ENCODE measurements at regions not wholly inside any gene's neighbourhood (a gene's known extent, or its start where the extent isn't known, plus 50 kb on each side); places are given as distances from the start of the nearest gene placed in this dataset.

- no peak for DNase-seq
- ATAC-seq, result no peak
- TF ChIP-seq, protein P1, sequence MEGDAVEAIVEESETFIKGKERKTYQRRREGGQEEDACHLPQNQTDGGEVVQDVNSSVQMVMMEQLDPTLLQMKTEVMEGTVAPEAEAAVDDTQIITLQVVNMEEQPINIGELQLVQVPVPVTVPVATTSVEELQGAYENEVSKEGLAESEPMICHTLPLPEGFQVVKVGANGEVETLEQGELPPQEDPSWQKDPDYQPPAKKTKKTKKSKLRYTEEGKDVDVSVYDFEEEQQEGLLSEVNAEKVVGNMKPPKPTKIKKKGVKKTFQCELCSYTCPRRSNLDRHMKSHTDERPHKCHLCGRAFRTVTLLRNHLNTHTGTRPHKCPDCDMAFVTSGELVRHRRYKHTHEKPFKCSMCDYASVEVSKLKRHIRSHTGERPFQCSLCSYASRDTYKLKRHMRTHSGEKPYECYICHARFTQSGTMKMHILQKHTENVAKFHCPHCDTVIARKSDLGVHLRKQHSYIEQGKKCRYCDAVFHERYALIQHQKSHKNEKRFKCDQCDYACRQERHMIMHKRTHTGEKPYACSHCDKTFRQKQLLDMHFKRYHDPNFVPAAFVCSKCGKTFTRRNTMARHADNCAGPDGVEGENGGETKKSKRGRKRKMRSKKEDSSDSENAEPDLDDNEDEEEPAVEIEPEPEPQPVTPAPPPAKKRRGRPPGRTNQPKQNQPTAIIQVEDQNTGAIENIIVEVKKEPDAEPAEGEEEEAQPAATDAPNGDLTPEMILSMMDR (IDR thresholded peaks at IDR 0.05), result no peak
- peaks cover 2% of the 10 kb centered on the region for H3K27me3 Mint-ChIP-seq
- intact Hi-C loops (cut with micrococcal nuclease), result no loop called here
- H3K36me3 Mint-ChIP-seq (ENCODE audit: low read depth), result no peaks in the 10 kb centered on the region
- no peak overlapping the region for H3K27ac Mint-ChIP-seq
- ChIA-PET CTCF (no interaction called here), POLR2A (no interaction called here)
- no peaks in the 10 kb centered on the region for H3K9me3 Mint-ChIP-seq
- no peaks in the 10 kb centered on the region for H3K4me1 Mint-ChIP-seq (ENCODE audit: low read depth)
- no peak overlapping the region for H3K4me3 Mint-ChIP-seq
These were observed 94.5 kb downstream of the RAP2A start for GRCh38 chr13:97528518-97528917.

DNA sequence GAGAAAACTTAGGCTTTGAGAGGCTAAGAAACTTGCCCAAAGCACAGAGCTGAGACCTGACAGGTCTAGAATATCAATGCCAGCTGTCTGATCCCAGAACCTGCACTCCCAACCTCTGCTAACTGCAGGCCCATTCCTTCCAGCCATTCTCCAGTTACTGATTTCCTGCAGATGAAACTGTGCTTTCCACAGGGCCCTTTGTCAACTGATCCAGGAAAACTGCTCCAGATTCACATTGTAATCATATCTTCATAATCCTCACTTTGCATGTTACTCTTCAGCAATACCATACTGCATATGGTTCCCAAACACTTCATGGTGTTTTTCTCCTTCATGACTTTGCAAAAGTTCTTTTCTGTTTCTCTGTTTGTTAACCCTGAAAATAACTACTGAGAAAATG lies 100.6 kb downstream of the RAP2A start:
- ChIA-PET CTCF (no interaction called here), POLR2A (no interaction called here)
- TF ChIP-seq, protein P1 (IDR thresholded peaks at IDR 0.05), result no peak
- no peaks in the 10 kb centered on the region for H3K36me3 Mint-ChIP-seq (ENCODE audit: low read depth)
- ATAC-seq, result no peak
- no peaks in the 10 kb centered on the region for H3K4me1 Mint-ChIP-seq (ENCODE audit: low read depth)
- no peaks in the 10 kb centered on the region for H3K27me3 Mint-ChIP-seq
- no peaks in the 10 kb centered on the region for H3K9me3 Mint-ChIP-seq
- intact Hi-C loops (cut with micrococcal nuclease), result no loop called here
- DNase-seq, result no peak
- no peak overlapping the region for H3K4me3 Mint-ChIP-seq
- H3K27ac Mint-ChIP-seq, result no peak overlapping the region

- Mint-ChIP-seq H3K36me3 (ENCODE audit: low read depth) (no peaks in the 10 kb centered on the region), H3K9me3 (no peaks in the 10 kb centered on the region), H3K4me3 (no peak overlapping the region), H3K4me1 (ENCODE audit: low read depth) (no peaks in the 10 kb centered on the region), H3K27ac (no peak overlapping the region), H3K27me3 (no peaks in the 10 kb centered on the region)
- ChIA-PET POLR2A (no interaction called here), CTCF (no interaction called here)
- ATAC-seq (no peak), DNase-seq (no peak)
- TF ChIP-seq, protein P1 (IDR thresholded peaks at IDR 0.05), result no peak
- intact Hi-C loops (cut with micrococcal nuclease), result no loop called here
These were observed 101.6 kb downstream of the RAP2A start for GRCh38 chr13:97535614-97536013.

GRCh38 chr13:97537110-97537509 lies 103.1 kb downstream of the RAP2A start:
- ATAC-seq (no peak), DNase-seq (no peak)
- no peaks in the 10 kb centered on the region for H3K9me3 Mint-ChIP-seq
- no peaks in the 10 kb centered on the region for H3K27me3 Mint-ChIP-seq
- intact Hi-C loops (cut with micrococcal nuclease), result no loop called here
- no peak overlapping the region for H3K27ac Mint-ChIP-seq
- ChIA-PET POLR2A (no interaction called here), CTCF (no interaction called here)
- H3K4me1 Mint-ChIP-seq (ENCODE audit: low read depth), result no peaks in the 10 kb centered on the region
- H3K36me3 Mint-ChIP-seq (ENCODE audit: low read depth), result no peaks in the 10 kb centered on the region
- TF ChIP-seq, protein P1 (IDR thresholded peaks at IDR 0.05), result no peak
- no peak overlapping the region for H3K4me3 Mint-ChIP-seq

DNA sequence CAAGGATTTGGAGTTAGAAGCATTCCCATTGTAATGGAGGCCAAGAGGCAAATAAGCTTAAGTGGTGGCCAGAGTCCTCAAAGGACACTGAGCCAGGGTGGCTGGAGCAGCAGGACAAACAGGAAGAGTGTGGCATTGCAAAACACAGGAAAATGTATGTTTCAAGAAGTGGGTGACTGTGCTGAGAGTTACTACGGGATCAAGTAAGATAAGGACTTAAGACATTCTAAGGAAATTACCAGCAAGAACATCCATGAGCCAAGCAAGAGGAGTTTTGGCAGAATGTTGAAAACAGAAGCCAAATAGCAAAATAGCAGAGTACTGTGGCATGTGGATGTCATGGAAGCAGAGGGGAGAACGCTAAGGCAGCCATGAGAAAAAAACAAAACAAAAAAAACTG lies 104.2 kb downstream of the RAP2A start:
- no peak for DNase-seq
- no peak for ATAC-seq
- ChIA-PET CTCF (no interaction called here), POLR2A (no interaction called here)
- intact Hi-C loops (cut with micrococcal nuclease), result no loop called here
- Mint-ChIP-seq H3K27ac (no peak overlapping the region), H3K4me1 (ENCODE audit: low read depth) (no peaks in the 10 kb centered on the region), H3K36me3 (ENCODE audit: low read depth) (no peaks in the 10 kb centered on the region), H3K27me3 (no peaks in the 10 kb centered on the region), H3K9me3 (no peaks in the 10 kb centered on the region), H3K4me3 (no peak overlapping the region)
- TF ChIP-seq, protein P1 (IDR thresholded peaks at IDR 0.05), result no peak
